Calu3 (cell line): ENCODE measurements at regions not wholly inside any gene's neighbourhood (a gene's known extent, or its start where the extent isn't known, plus 50 kb on each side); places are given as distances from the start of the nearest gene placed in this dataset.

Experiments
- BruUV-seq: library from RNA; stranded (reverse); fragments of 400-500 nt; replicated peaks from 2 replicates; lab custom pipeline; 2021; lab: Mats Ljungman, UMichigan
- CTCF ChIA-PET: fragments of 300-600 bp; sonication (Branson Sonifier 250); formaldehyde crosslinking; loops from one replicate; lab custom pipeline; 2022; ENCODE audit warnings: antibody characterized with exemption; lab: Charles Lee
- DNase-seq: peaks from one replicate; pipeline ENCODE4 v3.0.0; 2022
- H3K27ac Mint-ChIP-seq: one replicate; pipeline ENCODE4 v1.8.0; 2022; ENCODE audit warnings: mixed read lengths; ENCODE audit not compliant: unreplicated experiment
- H3K27me3 Mint-ChIP-seq: one replicate; pipeline ENCODE4 v1.8.0; 2022; ENCODE audit warnings: mixed read lengths; ENCODE audit not compliant: unreplicated experiment
- H3K36me3 Mint-ChIP-seq: one replicate; pipeline ENCODE4 v1.8.0; 2022; ENCODE audit warnings: mild to moderate bottlenecking, moderate library complexity, mixed read lengths; ENCODE audit not compliant: insufficient read depth, unreplicated experiment
- H3K4me1 Mint-ChIP-seq: one replicate; pipeline ENCODE4 v1.8.0; 2022; ENCODE audit warnings: mild to moderate bottlenecking, low read depth, mixed read lengths; ENCODE audit not compliant: unreplicated experiment
- H3K4me3 Mint-ChIP-seq: one replicate; pipeline ENCODE4 v1.8.0; 2022; ENCODE audit warnings: mild to moderate bottlenecking, low read depth, moderate library complexity, mixed read lengths; ENCODE audit not compliant: unreplicated experiment
- H3K9me3 Mint-ChIP-seq: one replicate; pipeline ENCODE4 v1.8.0; 2022; ENCODE audit warnings: low read depth, mixed read lengths; ENCODE audit not compliant: unreplicated experiment
- intact Hi-C: fragments of 100-400 bp; cut with micrococcal nuclease; formaldehyde crosslinking; loops from one replicate; pipeline ENCODE4 v1.10.0; 2022; ENCODE audit not compliant: unreplicated experiment
- TF ChIP-seq, protein P1 (sequence below): fragments of 200-600 bp; IDR thresholded peaks from one replicate; pipeline ENCODE4 v1.8.0; 2022; ENCODE audit warnings: antibody characterized with exemption; ENCODE audit not compliant: unreplicated experiment

DNA sequence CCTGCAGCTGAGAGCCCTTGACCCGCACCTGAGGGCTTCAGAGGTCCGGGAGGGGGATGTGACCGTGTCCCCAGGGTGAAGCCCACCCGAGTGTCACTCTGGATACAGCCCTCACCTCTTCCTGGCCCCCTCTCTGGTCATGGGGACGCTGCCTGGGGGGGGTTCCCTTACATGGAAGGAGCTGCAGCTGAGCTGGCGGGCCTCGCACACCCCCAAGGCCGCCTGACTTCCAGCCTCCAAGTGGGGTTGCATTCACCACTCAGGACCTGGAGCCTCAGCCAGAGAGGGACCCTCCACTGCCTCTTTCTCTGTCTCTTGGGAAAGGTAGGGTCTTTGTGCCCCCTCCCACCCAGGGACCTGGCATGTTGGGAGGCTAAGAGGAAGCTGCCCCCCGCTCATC, 284.6 kb downstream of the SEC14L1 start:
- intact Hi-C loops = no loop called here
- no peak for DNase-seq
- Mint-ChIP-seq H3K9me3 (no peaks in the 10 kb centered on the region), H3K27ac (no peak overlapping the region), H3K4me3 (no peak overlapping the region), H3K4me1 (peaks cover 36% of the 10 kb centered on the region), H3K36me3 (peaks cover 47% of the 10 kb centered on the region), H3K27me3 (no peaks in the 10 kb centered on the region)
- BruUV-seq = no TSS peak
- CTCF ChIA-PET = interaction anchor here (0.7 to 2.7 kb wide), 3 partner anchors 9 to 391 kb away, joined by 3 to 8 read pairs (median 4); no protein-coding TSS in a partner anchor
- TF ChIP-seq, protein P1, sequence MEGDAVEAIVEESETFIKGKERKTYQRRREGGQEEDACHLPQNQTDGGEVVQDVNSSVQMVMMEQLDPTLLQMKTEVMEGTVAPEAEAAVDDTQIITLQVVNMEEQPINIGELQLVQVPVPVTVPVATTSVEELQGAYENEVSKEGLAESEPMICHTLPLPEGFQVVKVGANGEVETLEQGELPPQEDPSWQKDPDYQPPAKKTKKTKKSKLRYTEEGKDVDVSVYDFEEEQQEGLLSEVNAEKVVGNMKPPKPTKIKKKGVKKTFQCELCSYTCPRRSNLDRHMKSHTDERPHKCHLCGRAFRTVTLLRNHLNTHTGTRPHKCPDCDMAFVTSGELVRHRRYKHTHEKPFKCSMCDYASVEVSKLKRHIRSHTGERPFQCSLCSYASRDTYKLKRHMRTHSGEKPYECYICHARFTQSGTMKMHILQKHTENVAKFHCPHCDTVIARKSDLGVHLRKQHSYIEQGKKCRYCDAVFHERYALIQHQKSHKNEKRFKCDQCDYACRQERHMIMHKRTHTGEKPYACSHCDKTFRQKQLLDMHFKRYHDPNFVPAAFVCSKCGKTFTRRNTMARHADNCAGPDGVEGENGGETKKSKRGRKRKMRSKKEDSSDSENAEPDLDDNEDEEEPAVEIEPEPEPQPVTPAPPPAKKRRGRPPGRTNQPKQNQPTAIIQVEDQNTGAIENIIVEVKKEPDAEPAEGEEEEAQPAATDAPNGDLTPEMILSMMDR = no peak

DNA sequence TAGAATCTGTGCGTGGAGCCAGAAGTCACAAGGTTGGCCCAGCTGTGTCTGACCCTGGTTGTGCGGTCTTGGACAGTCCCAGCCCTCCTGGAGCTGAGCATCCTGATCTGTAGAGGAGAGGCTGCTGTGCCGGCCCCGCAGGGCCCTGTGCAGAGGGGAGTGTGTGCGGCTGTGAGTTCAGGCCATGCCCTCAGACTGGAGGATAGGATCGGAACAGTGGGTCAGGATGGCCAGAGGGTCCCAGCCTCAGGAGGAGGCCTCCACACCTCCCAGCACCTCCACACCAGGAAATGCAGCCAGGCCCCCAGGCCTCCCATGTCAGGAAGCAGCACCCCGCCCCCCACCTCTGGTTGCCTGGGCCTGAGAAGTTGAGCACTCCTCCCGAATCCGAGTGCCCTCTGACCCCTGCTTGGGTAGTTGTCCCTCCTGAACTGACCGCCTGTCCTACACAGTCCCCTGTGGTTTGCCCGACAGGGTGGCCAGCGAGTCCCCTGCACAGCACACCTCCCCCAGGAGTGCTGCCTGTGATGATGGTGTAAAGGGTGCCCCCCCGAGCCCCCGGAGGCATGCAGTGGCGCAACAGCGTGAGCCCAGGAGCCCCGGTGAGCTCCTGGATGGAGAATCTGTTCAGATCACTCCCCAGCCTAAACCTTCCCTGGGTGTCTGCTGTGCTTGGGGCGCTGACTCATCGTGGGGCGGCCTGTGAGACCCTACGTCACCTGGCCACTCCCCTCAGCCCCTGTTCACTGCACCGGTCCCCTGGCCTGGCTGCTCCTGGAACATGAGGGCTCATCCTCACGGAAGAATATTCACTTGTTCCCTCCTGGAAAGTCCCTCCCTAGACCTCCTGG, 285.2 kb downstream of the SEC14L1 start:
- BruUV-seq = no TSS peak
- Mint-ChIP-seq H3K9me3 (no peaks in the 10 kb centered on the region), H3K36me3 (peaks cover 50% of the 10 kb centered on the region), H3K4me1 (peaks cover 36% of the 10 kb centered on the region), H3K27ac (peak overlapping the region; percentile 64), H3K27me3 (no peaks in the 10 kb centered on the region), H3K4me3 (no peak overlapping the region)
- CTCF ChIA-PET = interaction anchor here (0.7 to 2.7 kb wide), 3 partner anchors 10 to 392 kb away, joined by 3 to 8 read pairs (median 4); no protein-coding TSS in a partner anchor
- peak; percentile 71 for DNase-seq
- intact Hi-C loops = no loop called here
- TF ChIP-seq, protein P1 = no peak

DNA sequence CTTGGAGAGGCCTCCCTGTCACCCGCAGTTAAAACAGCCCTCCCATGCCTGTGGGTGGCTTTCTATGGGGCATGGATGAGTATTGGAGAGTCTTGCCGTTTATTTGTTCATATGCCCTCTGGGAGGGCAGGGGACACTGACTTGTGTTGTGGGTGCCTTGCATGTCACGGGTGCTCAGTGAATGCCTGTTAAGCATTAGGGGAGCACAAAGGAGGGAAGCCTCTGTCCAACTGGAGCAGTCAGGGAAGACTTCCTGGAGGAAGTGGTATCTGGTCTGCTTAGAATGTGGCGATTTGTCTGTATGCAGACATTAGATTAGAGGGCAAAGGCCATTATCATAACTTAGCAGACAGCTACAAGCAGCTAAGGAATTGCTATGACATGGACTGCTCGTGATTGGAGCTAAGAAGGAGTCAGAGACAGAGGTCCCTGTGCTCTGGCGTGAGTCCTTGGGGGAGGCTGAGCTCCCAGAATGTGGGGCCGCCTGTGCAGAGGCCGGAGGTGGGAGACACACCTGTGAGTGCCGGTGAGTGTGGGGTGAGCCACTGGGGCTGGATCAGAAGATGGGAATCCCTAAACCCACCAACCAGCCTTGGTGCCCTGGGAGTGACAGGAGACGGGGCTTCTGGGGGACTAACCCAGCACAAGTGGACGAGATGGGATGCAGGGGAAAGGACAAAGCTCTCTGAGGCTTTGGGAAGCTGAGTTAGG, 286.1 kb downstream of the SEC14L1 start:
- Mint-ChIP-seq H3K4me1 (peaks cover 36% of the 10 kb centered on the region), H3K4me3 (peak overlapping the region; percentile 49), H3K27ac (peak overlapping the region; percentile 64), H3K9me3 (no peaks in the 10 kb centered on the region), H3K27me3 (no peaks in the 10 kb centered on the region), H3K36me3 (peaks cover 42% of the 10 kb centered on the region)
- DNase-seq = no peak
- CTCF ChIA-PET = interaction anchor here (2.7 kb wide), 1 partner anchor 27 kb away, joined by 8 read pairs; no protein-coding TSS in a partner anchor
- intact Hi-C loops = no loop called here
- no TSS peak for BruUV-seq
- TF ChIP-seq, protein P1 = no peak

DNA sequence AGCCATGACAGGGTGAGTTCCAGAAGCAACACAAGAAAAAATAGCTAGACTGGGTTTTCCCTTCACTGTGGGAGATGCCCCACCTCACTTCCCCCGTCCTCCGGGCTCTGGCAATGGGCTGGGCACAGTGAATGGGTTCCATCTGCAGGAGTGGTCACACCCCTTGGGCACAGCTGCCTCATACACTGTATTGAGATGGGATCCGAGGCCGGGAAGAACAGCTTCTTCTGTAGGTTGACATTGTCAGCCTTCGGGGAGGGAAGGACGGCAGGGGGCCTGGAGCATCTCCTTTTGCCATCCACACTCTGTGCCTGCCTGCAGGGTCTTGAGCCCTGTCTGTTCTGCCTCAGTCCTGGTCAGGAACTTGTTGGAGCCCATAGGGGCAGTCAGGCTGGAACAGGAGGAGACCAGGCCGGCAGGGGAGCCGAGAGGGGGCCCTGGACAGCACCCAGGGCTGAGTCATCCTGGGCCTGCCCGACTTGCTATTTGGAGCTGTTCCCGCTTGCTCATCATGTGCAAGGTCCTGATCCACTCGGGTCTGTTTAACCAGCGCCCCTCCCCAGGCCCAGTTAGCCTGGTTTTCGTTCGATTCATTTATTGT, 286.7 kb downstream of the SEC14L1 start:
- Mint-ChIP-seq H3K9me3 (no peaks in the 10 kb centered on the region), H3K27ac (peak overlapping the region; percentile 64), H3K4me3 (peak overlapping the region; percentile 49), H3K4me1 (peaks cover 36% of the 10 kb centered on the region), H3K27me3 (no peaks in the 10 kb centered on the region), H3K36me3 (peaks cover 42% of the 10 kb centered on the region)
- intact Hi-C loops = no loop called here
- TF ChIP-seq, protein P1 = no peak
- no peak for DNase-seq
- CTCF ChIA-PET = interaction anchor here (2.7 kb wide), 1 partner anchor 27 kb away, joined by 8 read pairs; no protein-coding TSS in a partner anchor
- no TSS peak for BruUV-seq
